HFF-Myc (cell line): ENCODE measurements at regions not wholly inside any gene's neighbourhood (a gene's known extent, or its start where the extent isn't known, plus 50 kb on each side); places are given as distances from the start of the nearest gene placed in this dataset.

ENCODE experiments used
- DNase-seq: peaks from one replicate; pipeline ENCODE4 v3.0.0-alpha.2; 2011; ENCODE audit warnings: low read depth; ENCODE audit errors: extremely low read depth
- H3K4me3 ChIP-seq: replicated peaks from 2 replicates; pipeline ENCODE4 v1.5.1; 2011; ENCODE audit warnings: low read depth, mild to moderate bottlenecking, control low read depth, low read length
- TF ChIP-seq, protein P1 (sequence below): IDR thresholded peaks from 2 replicates; pipeline ENCODE4 v1.5.1; 2012; ENCODE audit warnings: mild to moderate bottlenecking, low read depth, low read length, control low read depth; ENCODE audit errors: missing control alignments

DNA sequence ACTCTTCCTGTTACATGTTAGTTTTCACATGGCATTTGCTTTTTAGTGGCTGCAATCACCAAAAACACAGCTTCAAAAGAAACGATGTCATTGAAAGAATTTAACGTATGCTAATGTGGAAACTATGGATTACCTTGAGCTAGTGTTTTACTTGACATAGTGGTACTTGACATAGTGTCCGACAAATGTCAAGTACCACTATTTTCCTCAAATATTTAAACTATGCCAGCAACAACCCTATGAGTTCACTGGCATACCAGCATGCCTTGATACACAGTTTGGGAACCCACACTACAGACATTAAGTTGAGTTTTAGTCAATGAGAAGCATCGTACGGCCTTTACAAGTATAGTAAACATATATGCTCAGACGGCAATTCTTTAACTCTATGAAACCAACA, 560.3 kb downstream of the GALC start:
- TF ChIP-seq, protein P1, sequence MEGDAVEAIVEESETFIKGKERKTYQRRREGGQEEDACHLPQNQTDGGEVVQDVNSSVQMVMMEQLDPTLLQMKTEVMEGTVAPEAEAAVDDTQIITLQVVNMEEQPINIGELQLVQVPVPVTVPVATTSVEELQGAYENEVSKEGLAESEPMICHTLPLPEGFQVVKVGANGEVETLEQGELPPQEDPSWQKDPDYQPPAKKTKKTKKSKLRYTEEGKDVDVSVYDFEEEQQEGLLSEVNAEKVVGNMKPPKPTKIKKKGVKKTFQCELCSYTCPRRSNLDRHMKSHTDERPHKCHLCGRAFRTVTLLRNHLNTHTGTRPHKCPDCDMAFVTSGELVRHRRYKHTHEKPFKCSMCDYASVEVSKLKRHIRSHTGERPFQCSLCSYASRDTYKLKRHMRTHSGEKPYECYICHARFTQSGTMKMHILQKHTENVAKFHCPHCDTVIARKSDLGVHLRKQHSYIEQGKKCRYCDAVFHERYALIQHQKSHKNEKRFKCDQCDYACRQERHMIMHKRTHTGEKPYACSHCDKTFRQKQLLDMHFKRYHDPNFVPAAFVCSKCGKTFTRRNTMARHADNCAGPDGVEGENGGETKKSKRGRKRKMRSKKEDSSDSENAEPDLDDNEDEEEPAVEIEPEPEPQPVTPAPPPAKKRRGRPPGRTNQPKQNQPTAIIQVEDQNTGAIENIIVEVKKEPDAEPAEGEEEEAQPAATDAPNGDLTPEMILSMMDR = no peak
- no peak for DNase-seq
- no peak overlapping the region for H3K4me3 ChIP-seq

DNA sequence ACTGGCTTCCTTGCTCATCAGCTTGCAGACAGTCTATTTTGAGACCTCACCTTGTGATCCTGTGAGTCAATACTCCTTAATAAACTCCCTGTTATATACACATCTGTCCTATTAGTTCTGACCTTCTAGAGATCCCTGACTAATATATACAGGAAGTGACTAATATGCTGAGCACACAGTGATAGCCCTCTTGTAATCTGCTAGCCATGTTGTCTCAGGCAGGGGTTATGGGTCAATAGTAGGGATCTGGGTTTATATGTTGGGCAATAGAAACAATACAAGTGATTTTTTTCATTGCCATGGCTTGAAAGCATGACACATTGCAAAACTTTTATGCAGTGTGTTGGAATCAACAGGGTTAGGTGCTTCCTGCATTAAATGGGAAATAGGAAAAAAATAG, 562.2 kb downstream of the GALC start:
- peak; percentile 37 for DNase-seq
- TF ChIP-seq, protein P1 = no peak
- H3K4me3 ChIP-seq = no peak overlapping the region

DNA sequence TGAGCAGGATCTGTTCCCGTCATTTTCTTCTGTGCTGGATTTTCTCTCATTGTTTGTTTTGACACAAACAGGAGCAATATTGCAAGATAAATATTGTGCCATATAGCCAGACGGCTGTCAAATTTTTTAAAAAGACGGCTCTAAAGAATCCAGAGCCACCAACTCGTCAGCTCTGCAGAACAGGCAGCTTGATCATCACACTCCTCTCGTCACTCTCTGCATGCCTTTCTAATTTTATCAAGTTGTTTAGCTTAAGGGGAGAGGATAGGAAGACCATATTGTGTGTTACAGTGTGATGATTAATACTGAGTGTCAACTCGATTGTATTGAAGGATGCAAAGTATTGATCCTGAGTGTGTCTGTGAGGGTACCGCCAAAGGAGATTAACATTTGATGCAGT, 562.8 kb downstream of the GALC start:
- no peak for DNase-seq
- TF ChIP-seq, protein P1 = no peak
- H3K4me3 ChIP-seq = no peak overlapping the region

DNA sequence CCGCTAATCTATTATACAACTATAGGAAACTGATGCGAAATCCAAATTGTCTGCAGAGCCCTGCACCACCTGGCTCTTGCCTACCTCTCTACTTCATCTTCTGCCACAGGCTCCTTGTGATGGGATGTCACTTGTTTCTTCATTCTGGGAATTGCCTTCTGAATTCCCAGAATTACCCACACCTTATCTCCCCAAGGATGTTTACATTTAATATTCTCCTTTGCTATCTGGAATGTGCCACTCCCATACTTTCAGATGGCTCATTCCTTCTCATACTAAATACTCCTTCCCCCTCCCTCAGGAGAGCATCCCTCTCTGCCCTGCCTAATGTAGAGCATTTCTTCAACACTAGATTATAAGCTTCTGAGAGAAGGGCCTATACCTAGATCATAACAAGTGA, 573.1 kb downstream of the GALC start:
- DNase-seq = no peak
- H3K4me3 ChIP-seq = no peak overlapping the region
- TF ChIP-seq, protein P1 = no peak

DNA sequence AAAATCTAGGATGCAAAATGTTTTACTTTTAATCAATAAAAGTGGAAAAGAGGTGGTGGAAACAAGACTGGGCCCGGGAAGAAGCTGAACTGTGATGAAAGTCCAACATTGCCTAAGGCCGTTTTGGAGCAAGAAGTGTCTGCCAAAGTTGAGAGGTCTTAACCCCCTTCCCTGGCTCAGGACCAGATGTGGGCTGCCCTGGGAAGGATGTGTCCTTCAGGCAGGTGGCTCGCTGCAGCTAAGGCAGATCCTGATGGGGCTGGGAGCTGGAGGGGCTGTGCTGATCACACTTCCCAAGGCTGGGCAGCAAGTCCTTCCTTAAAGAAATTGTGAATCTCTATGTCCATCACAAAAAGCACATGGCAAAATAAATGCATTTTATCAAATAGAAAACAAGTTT, 581.6 kb downstream of the GALC start:
- H3K4me3 ChIP-seq = no peak overlapping the region
- no peak for DNase-seq
- TF ChIP-seq, protein P1 = no peak

DNA sequence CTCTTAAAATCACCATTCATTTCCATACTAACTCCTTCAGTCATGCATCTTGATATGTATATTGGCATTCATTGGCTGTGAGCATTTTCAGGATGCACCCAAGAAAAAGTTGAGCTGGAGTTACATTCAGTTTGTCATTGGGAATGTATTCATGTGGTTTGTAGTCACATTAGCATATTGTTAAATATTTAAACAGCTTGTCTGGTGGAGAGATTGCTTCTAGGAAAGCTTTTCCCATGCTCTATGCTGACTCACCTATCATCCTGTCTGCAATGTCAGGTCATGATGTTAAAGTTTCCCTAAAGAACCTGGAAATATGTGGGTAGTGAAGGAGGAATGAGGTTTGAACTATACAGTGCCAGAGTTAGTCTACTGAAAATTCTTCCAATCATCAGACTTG, 583.6 kb downstream of the GALC start:
- DNase-seq = no peak
- TF ChIP-seq, protein P1 = no peak
- no peak overlapping the region for H3K4me3 ChIP-seq

DNA sequence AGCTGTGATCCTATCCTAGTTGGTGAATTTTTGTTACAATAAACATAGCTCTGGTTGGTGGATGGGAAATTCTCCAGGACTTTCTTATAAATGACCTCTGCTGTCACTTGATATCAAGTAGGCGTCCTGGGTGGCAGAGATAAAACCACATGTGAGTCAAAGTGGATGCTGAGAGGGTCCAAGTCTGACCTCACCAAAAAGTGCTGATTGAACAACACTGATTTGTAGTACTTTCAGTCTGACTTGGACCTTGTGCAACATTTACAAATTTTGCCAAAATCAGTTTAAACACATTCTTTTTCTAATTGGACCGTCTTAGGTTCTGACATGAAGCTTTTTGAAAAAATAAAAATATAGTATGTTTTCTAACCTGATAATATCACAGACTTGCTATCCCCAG, 585.6 kb downstream of the GALC start:
- TF ChIP-seq, protein P1 = no peak
- H3K4me3 ChIP-seq = no peak overlapping the region

More for the DNA sequence above, 585.6 kb downstream of the GALC start:
- DNase-seq = no peak
